Astrocyte (in vitro differentiated cells and primary cell): ENCODE measurements at regions not wholly inside any gene's neighbourhood (a gene's known extent, or its start where the extent isn't known, plus 50 kb on each side); places are given as distances from the start of the nearest gene placed in this dataset.
"Not testable (repeated sequence)": the region's sequence is repeated elsewhere in the genome, so short reads cannot be mapped to it uniquely, and the experiment has no call there.

ENCODE experiments used
- DNase-seq: peaks from one replicate; pipeline ENCODE4 v3.0.0-alpha.2; 2010; ENCODE audit warnings: low read depth
- FAIRE-seq: peaks from 2 replicates; lab custom pipeline; 2011; peaks lifted over from hg19 to GRCh38; lab: Jason Lieb, UNC
- H2AFZ ChIP-seq: 2 replicates; pipeline ENCODE4 v1.6.0; 2012; ENCODE audit warnings: low read depth, low read length, inconsistent platforms
- H3K27ac ChIP-seq: 2 replicates; pipeline ENCODE4 v1.5.1; 2011; ENCODE audit warnings: low read depth, low read length, inconsistent platforms
- H3K27me3 ChIP-seq: 2 replicates; pipeline ENCODE4 v1.6.0; 2011; ENCODE audit warnings: low read length, inconsistent platforms; ENCODE audit not compliant: insufficient read depth
- H3K36me3 ChIP-seq: 2 replicates; pipeline ENCODE4 v1.5.1; 2011; ENCODE audit warnings: low read length, inconsistent platforms; ENCODE audit not compliant: insufficient read depth
- H3K4me1 ChIP-seq: 2 replicates; pipeline ENCODE4 v1.5.1; 2011; ENCODE audit warnings: low read length, inconsistent platforms; ENCODE audit not compliant: insufficient read depth
- H3K4me2 ChIP-seq: 2 replicates; pipeline ENCODE4 v1.6.0; 2012; ENCODE audit warnings: low read length, inconsistent platforms
- H3K4me3 ChIP-seq: 2 replicates; pipeline ENCODE4 v1.5.1; 2011; ENCODE audit warnings: low read depth, mild to moderate bottlenecking, low read length, inconsistent platforms; ENCODE audit not compliant: insufficient read depth
- H3K79me2 ChIP-seq: 2 replicates; pipeline ENCODE4 v1.6.0; 2012; ENCODE audit warnings: mild to moderate bottlenecking, low read length, inconsistent platforms; ENCODE audit not compliant: insufficient read depth
- H3K9ac ChIP-seq: 2 replicates; pipeline ENCODE4 v1.6.0; 2012; ENCODE audit warnings: mild to moderate bottlenecking, low read length, inconsistent platforms
- H3K9me3 ChIP-seq: 2 replicates; pipeline ENCODE4 v1.5.1; 2012; ENCODE audit warnings: low read depth, mild to moderate bottlenecking, low read length, inconsistent platforms; ENCODE audit not compliant: insufficient read depth
- H4K20me1 ChIP-seq: 2 replicates; pipeline ENCODE4 v1.6.0; 2012; ENCODE audit warnings: low read length, inconsistent platforms; ENCODE audit not compliant: insufficient read depth
- H3K27ac Mint-ChIP-seq: one replicate; pipeline ENCODE4 v1.8.0; 2021; ENCODE audit warnings: mild to moderate bottlenecking, mixed read lengths; ENCODE audit not compliant: unreplicated experiment
- H3K27me3 Mint-ChIP-seq: one replicate; pipeline ENCODE4 v1.8.0; 2021; ENCODE audit warnings: low read depth, mixed read lengths; ENCODE audit not compliant: unreplicated experiment
- H3K36me3 Mint-ChIP-seq: one replicate; pipeline ENCODE4 v1.8.0; 2021; ENCODE audit warnings: low read depth, mixed read lengths; ENCODE audit not compliant: unreplicated experiment
- H3K4me1 Mint-ChIP-seq: one replicate; pipeline ENCODE4 v1.8.0; 2021; ENCODE audit warnings: low read depth, mixed read lengths; ENCODE audit not compliant: unreplicated experiment
- H3K4me3 Mint-ChIP-seq: one replicate; pipeline ENCODE4 v1.8.0; 2021; ENCODE audit warnings: mild to moderate bottlenecking, moderate library complexity, mixed read lengths; ENCODE audit not compliant: unreplicated experiment
- H3K9me3 Mint-ChIP-seq: one replicate; pipeline ENCODE4 v1.8.0; 2021; ENCODE audit warnings: mild to moderate bottlenecking, mixed read lengths; ENCODE audit not compliant: unreplicated experiment
- EZH2 ChIP-seq: IDR thresholded peaks from 2 replicates; pipeline ENCODE4 v1.6.1; 2012; ENCODE audit warnings: mild to moderate bottlenecking, low read length, inconsistent platforms; ENCODE audit not compliant: insufficient read depth
- TF ChIP-seq, protein P1 (sequence below): IDR thresholded peaks from 2 replicates; pipeline ENCODE4 v1.5.1; 2011; ENCODE audit warnings: low read depth, mild to moderate bottlenecking, inconsistent platforms, low read length, moderate library complexity; ENCODE audit not compliant: insufficient read depth

DNA sequence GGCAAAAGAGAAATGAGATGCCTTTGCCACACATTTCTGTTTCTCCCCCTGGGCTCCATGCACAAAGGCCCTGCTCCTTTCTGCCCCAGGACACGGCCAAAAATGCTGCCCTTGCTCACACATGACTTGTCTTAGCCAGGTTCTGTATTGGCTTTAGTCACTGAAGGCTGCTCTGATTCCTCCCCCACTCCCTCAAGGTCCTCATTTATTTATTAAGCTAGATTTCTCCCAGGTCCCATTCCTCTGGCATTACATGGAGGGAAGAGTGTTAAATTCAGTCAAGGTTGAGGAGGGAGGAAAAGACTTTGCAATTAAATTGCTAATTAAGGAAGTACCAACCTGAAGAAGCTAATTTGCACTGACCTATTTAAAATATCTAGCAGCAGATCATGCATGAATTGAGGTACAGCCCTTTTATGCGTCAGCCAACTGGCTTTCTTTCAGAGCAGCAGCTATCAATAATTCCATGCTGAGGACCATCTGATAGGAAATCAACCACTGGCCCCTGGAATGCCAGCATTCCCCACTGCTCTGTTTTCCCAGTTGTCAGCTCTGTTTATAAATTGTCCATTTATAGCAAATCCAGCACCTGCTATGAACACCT lies 81.2 kb upstream of the MAP3K1 start:
- Histone ChIP-seq H4K20me1 (no peaks in the 10 kb centered on the region), H3K4me2 (no peak overlapping the region), H3K9ac (no peak overlapping the region), H3K27ac (no peak overlapping the region), H3K27me3 (no peaks in the 10 kb centered on the region), H3K9me3 (no peaks in the 10 kb centered on the region), H3K4me1 (no peaks in the 10 kb centered on the region), H2AFZ (no peak overlapping the region), H3K79me2 (no peaks in the 10 kb centered on the region), H3K4me3 (no peak overlapping the region), H3K36me3 (no peaks in the 10 kb centered on the region)
- Mint-ChIP-seq H3K27ac (no peak overlapping the region), H3K27me3 (no peaks in the 10 kb centered on the region), H3K4me3 (no peak overlapping the region), H3K9me3 (peaks cover 7% of the 10 kb centered on the region), H3K36me3 (no peaks in the 10 kb centered on the region), H3K4me1 (peaks cover 10% of the 10 kb centered on the region)
- FAIRE-seq (peak; percentile 52), DNase-seq (no peak)
- TF ChIP-seq, protein P1, sequence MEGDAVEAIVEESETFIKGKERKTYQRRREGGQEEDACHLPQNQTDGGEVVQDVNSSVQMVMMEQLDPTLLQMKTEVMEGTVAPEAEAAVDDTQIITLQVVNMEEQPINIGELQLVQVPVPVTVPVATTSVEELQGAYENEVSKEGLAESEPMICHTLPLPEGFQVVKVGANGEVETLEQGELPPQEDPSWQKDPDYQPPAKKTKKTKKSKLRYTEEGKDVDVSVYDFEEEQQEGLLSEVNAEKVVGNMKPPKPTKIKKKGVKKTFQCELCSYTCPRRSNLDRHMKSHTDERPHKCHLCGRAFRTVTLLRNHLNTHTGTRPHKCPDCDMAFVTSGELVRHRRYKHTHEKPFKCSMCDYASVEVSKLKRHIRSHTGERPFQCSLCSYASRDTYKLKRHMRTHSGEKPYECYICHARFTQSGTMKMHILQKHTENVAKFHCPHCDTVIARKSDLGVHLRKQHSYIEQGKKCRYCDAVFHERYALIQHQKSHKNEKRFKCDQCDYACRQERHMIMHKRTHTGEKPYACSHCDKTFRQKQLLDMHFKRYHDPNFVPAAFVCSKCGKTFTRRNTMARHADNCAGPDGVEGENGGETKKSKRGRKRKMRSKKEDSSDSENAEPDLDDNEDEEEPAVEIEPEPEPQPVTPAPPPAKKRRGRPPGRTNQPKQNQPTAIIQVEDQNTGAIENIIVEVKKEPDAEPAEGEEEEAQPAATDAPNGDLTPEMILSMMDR = no peak
- no peak for TF ChIP-seq EZH2

DNA sequence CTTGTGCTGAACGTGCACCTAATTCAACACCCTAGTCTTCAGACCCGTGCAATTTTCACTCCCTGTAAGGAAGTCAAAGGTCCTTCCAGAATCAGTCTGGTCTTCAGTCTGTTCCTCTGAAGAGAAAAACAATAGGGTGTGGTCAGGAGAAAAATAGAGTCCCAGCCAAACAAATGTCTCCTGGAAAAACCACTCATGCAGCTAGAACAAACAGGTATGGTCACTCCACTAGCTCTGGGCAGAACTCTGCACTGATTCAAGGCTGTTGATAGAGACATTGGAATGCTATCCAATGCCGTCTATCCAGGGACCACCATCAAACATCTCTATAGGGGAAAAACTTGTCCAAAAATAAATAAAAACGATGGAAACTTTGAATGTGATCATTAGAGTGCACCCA lies 81.8 kb upstream of the MAP3K1 start:
- Mint-ChIP-seq H3K9me3 (peaks cover 7% of the 10 kb centered on the region), H3K36me3 (no peaks in the 10 kb centered on the region), H3K4me1 (peaks cover 10% of the 10 kb centered on the region), H3K4me3 (no peak overlapping the region), H3K27me3 (no peaks in the 10 kb centered on the region), H3K27ac (no peak overlapping the region)
- FAIRE-seq (no peak), DNase-seq (no peak)
- H2AFZ ChIP-seq = no peak overlapping the region
- H3K27me3 ChIP-seq = no peaks in the 10 kb centered on the region
- TF ChIP-seq EZH2 = no peak
- TF ChIP-seq, protein P1 = no peak
- H3K36me3 ChIP-seq = no peaks in the 10 kb centered on the region
- H3K4me1 ChIP-seq = no peaks in the 10 kb centered on the region
- H4K20me1 ChIP-seq = no peaks in the 10 kb centered on the region
- no peak overlapping the region for H3K4me3 ChIP-seq
- no peak overlapping the region for H3K27ac ChIP-seq
- no peak overlapping the region for H3K9ac ChIP-seq
- H3K79me2 ChIP-seq = no peaks in the 10 kb centered on the region
- no peak overlapping the region for H3K4me2 ChIP-seq
- no peaks in the 10 kb centered on the region for H3K9me3 ChIP-seq

DNA sequence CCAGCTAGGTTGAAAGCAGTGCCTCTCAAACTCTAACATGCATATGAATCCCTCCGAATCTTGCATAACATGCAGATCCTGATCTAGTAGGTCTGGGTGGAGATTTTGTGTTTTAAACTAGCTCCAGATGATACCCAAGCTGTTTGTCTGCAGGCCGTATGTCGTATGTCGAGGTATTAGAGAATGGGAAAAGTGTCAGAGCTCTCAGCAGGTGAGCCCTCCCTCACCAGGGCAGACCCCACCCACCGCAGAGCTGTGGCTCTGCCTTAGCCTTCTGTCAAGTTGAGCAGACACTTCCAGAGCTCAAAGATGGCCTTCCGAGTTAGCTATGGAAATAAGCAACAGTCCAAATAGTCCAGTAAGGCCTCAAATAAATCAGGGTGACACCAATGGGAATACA lies 83.2 kb upstream of the MAP3K1 start:
- no peak overlapping the region for H2AFZ ChIP-seq
- Mint-ChIP-seq H3K4me3 (no peak overlapping the region), H3K36me3 (no peaks in the 10 kb centered on the region), H3K27ac (no peak overlapping the region), H3K9me3 (peaks cover 7% of the 10 kb centered on the region), H3K27me3 (peaks cover 3% of the 10 kb centered on the region), H3K4me1 (peaks cover 7% of the 10 kb centered on the region)
- TF ChIP-seq, protein P1 = no peak
- no peak for TF ChIP-seq EZH2
- H3K4me3 ChIP-seq = no peak overlapping the region
- no peaks in the 10 kb centered on the region for H3K9me3 ChIP-seq
- H3K4me2 ChIP-seq = no peak overlapping the region
- DNase-seq (no peak), FAIRE-seq (no peak)
- H3K79me2 ChIP-seq = no peaks in the 10 kb centered on the region
- no peak overlapping the region for H3K9ac ChIP-seq
- no peaks in the 10 kb centered on the region for H3K36me3 ChIP-seq
- no peaks in the 10 kb centered on the region for H4K20me1 ChIP-seq
- H3K27me3 ChIP-seq = no peaks in the 10 kb centered on the region
- no peaks in the 10 kb centered on the region for H3K4me1 ChIP-seq
- no peak overlapping the region for H3K27ac ChIP-seq

DNA sequence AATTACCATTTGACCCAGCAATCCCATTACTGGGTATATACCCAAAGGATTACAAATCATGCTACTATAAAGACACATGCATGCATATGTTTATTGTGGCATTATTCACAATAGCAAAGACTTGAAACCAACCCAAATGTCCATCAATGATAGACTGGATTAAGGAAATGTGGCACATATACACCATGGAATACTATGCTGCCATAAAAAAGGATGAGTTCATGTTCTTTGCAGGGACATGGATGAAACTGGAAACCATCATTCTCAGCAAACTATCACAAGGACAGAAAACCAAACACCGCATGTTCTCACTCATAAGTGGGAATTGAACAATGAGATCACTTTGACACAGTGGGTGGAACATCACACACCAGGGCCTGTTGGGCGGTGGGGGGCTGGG lies 83.9 kb upstream of the MAP3K1 start:
- not testable (repeated sequence) for FAIRE-seq, H3K9ac ChIP-seq

More for the DNA sequence above, 83.9 kb upstream of the MAP3K1 start:
- not testable (repeated sequence) for H3K27me3 Mint-ChIP-seq, H2AFZ ChIP-seq, H3K4me2 ChIP-seq, H3K36me3 Mint-ChIP-seq, H4K20me1 ChIP-seq, H3K4me1 Mint-ChIP-seq, H3K27ac ChIP-seq, H3K9me3 Mint-ChIP-seq, DNase-seq, H3K4me3 Mint-ChIP-seq, H3K4me1 ChIP-seq, H3K27me3 ChIP-seq, H3K36me3 ChIP-seq, H3K27ac Mint-ChIP-seq, H3K79me2 ChIP-seq, H3K4me3 ChIP-seq, H3K9me3 ChIP-seq
